ENCODE measurements at regions not wholly inside any gene's neighbourhood (a gene's known extent, or its start where the extent isn't known, plus 50 kb on each side); places are given as distances from the start of the nearest gene placed in this dataset.

DNA sequence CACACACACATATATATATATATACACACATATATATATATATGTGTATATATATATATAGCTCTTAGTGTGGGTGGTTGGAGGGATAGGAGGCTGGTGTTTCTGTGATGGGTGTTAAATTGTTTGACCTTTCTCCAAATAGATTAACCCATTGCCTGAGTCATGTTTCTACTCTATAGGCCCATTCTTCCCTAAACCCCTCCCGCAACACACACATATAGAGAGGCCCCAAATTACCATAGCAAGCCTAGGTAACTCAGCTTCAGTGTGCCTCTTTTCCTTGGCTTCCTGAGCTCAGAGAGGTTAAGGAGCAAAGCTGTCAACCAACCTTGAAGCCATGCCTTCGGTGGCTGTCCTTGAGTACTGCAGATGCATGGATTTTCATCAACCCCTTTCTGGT, 98.7 kb upstream of the ADO start:
- H3K27ac Mint-ChIP-seq: no peak overlapping the region
- H3K9me3 Mint-ChIP-seq: peaks cover 17% of the 10 kb centered on the region
- POLR2A ChIA-PET: no interaction called here
- H3K27me3 Mint-ChIP-seq: no peaks in the 10 kb centered on the region
- no peaks in the 10 kb centered on the region for H3K4me1 Mint-ChIP-seq
- CTCF ChIA-PET: no interaction called here
- peaks cover 3% of the 10 kb centered on the region for H3K36me3 Mint-ChIP-seq (ENCODE audit: low read depth)
- no peak for DNase-seq
- H3K4me3 Mint-ChIP-seq: no peak overlapping the region

- DNase-seq: no peak
- POLR2A ChIA-PET: no interaction called here
- peaks cover 12% of the 10 kb centered on the region for H3K9me3 Mint-ChIP-seq
- no peak overlapping the region for H3K4me3 Mint-ChIP-seq
- no peaks in the 10 kb centered on the region for H3K27me3 Mint-ChIP-seq
- peaks cover 3% of the 10 kb centered on the region for H3K36me3 Mint-ChIP-seq (ENCODE audit: low read depth)
- no peak overlapping the region for H3K27ac Mint-ChIP-seq
- no peaks in the 10 kb centered on the region for H3K4me1 Mint-ChIP-seq
- CTCF ChIA-PET: no interaction called here
Observed at GRCh38 chr10:62707810-62708209, 96.7 kb upstream of the ADO start.

GRCh38 chr10:62708569-62708968, 96.0 kb upstream of the ADO start:
- no peak for DNase-seq
- H3K4me3 Mint-ChIP-seq: no peak overlapping the region
- POLR2A ChIA-PET: no interaction called here
- H3K27me3 Mint-ChIP-seq: no peaks in the 10 kb centered on the region
- H3K4me1 Mint-ChIP-seq: no peaks in the 10 kb centered on the region
- peaks cover 10% of the 10 kb centered on the region for H3K9me3 Mint-ChIP-seq
- H3K27ac Mint-ChIP-seq: no peak overlapping the region
- CTCF ChIA-PET: no interaction called here
- peaks cover 3% of the 10 kb centered on the region for H3K36me3 Mint-ChIP-seq (ENCODE audit: low read depth)

GRCh38 chr10:62709200-62709599, 95.3 kb upstream of the ADO start:
- ChIA-PET POLR2A (no interaction called here), CTCF (no interaction called here)
- no peak overlapping the region for H3K4me3 Mint-ChIP-seq
- H3K4me1 Mint-ChIP-seq: no peaks in the 10 kb centered on the region
- H3K36me3 Mint-ChIP-seq (ENCODE audit: low read depth): peaks cover under 1% of the 10 kb centered on the region
- peaks cover 7% of the 10 kb centered on the region for H3K9me3 Mint-ChIP-seq
- H3K27me3 Mint-ChIP-seq: peaks cover 3% of the 10 kb centered on the region
- H3K27ac Mint-ChIP-seq: no peak overlapping the region
- DNase-seq: no peak

- Mint-ChIP-seq H3K4me1 (peaks cover 5% of the 10 kb centered on the region), H3K27ac (no peak overlapping the region)
- CTCF ChIA-PET: no interaction called here
Observed at GRCh38 chr10:62710182-62710581, 94.3 kb upstream of the ADO start.

DNA sequence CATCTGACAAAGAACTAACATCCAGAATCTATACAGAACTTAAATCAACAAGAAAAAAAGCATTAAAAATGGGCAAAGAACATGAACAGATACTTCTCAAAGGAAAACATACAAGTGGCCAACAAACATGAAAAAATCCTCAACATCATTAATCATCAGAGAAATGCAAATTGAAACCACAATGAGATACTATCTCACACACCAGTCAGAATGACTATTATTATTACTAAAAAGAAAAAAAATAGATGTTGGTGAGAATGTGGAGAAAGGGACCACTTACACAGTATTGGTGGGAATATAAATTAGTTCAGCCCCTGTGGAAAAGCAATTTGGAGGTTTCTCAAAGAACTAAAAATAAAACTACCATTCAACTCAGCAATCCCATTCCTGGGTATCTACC, 89.1 kb upstream of the ADO start:
- H3K27me3 Mint-ChIP-seq: peaks cover 6% of the 10 kb centered on the region
- H3K4me3 Mint-ChIP-seq: no peak overlapping the region
- CTCF ChIA-PET: no interaction called here
- H3K9me3 Mint-ChIP-seq: peaks cover 4% of the 10 kb centered on the region
- H3K4me1 Mint-ChIP-seq: peaks cover 7% of the 10 kb centered on the region
- no peak for DNase-seq
- POLR2A ChIA-PET: no interaction called here
- no peaks in the 10 kb centered on the region for H3K36me3 Mint-ChIP-seq (ENCODE audit: low read depth)
- no peak overlapping the region for H3K27ac Mint-ChIP-seq

More at GRCh38 chr10:62710182-62710581, 94.3 kb upstream of the ADO start:
- Mint-ChIP-seq H3K36me3 (ENCODE audit: low read depth) (no peaks in the 10 kb centered on the region), H3K9me3 (peaks cover 4% of the 10 kb centered on the region), H3K4me3 (no peak overlapping the region), H3K27me3 (peaks cover 5% of the 10 kb centered on the region)
- POLR2A ChIA-PET: no interaction called here
- no peak for DNase-seq

DNA sequence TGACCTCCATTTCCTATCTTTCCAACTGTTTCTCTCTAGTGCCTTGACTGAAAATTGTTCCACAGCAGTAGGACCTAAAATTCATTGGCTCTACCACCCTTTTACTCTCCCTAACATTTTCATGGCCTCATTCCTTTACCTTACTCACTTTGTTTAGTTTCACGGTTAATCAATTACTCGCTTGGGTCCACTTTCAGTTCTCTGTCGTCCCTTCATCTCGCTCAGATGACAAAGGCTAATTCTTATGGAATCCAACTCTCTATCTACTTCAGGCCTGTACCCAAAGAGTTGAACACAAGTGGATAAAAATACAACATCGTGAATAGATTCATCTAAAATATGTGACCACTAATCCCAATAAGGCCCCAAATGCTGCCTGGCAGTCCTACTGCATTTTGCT, 85.9 kb upstream of the ADO start:
- Mint-ChIP-seq H3K27me3 (peaks cover 6% of the 10 kb centered on the region), H3K4me1 (peaks cover 7% of the 10 kb centered on the region), H3K9me3 (no peaks in the 10 kb centered on the region), H3K4me3 (no peak overlapping the region), H3K27ac (no peak overlapping the region), H3K36me3 (ENCODE audit: low read depth) (no peaks in the 10 kb centered on the region)
- DNase-seq: no peak
- CTCF ChIA-PET: no interaction called here
- POLR2A ChIA-PET: no interaction called here

DNA sequence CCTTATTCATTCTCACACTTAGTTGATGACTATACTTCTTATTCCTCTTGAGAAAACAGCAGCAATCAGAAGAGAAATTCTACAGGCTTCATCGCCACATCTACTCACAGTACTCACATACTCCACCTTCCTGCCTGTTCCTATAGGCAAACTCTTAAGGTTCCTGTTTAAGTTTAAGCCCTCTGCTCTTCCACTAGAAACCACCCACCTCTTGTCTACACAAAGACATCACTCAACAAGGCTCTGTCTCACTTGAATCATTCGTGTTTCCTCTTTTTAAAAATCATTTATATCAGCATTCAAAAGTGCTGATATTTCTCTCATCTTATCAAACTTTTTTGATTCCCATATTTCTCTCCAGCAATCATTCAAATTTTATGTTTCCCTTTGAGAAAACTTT, 85.5 kb upstream of the ADO start:
- DNase-seq: no peak
- H3K4me1 Mint-ChIP-seq: peaks cover 7% of the 10 kb centered on the region
- no peaks in the 10 kb centered on the region for H3K36me3 Mint-ChIP-seq (ENCODE audit: low read depth)
- H3K27ac Mint-ChIP-seq: no peak overlapping the region
- ChIA-PET CTCF (no interaction called here), POLR2A (no interaction called here)
- H3K4me3 Mint-ChIP-seq: no peak overlapping the region
- no peaks in the 10 kb centered on the region for H3K9me3 Mint-ChIP-seq
- peaks cover 4% of the 10 kb centered on the region for H3K27me3 Mint-ChIP-seq

DNA sequence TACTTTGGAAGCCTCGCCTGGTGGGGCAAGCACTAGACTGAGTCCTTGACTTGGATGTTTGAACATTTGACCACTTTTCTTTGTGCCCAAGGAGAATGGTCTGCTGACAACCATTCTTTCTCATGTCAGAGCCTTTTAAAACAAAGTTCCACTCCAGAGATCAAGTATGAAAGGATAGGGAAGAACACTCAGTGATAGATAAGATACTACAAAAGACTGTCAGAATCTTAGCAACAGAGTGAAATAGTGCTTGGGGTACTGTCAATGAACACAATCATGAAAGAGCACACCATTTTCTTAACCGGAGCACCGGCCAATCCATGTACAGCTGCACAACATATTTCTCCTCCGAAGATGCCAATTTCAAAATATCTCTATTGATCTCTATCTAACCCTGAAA, 82.8 kb upstream of the ADO start:
- CTCF ChIA-PET: no interaction called here
- Mint-ChIP-seq H3K4me1 (peaks cover 9% of the 10 kb centered on the region), H3K4me3 (no peak overlapping the region), H3K9me3 (no peaks in the 10 kb centered on the region), H3K27me3 (peaks cover 10% of the 10 kb centered on the region), H3K36me3 (ENCODE audit: low read depth) (no peaks in the 10 kb centered on the region), H3K27ac (no peak overlapping the region)
- no peak for DNase-seq
- POLR2A ChIA-PET: no interaction called here

DNA sequence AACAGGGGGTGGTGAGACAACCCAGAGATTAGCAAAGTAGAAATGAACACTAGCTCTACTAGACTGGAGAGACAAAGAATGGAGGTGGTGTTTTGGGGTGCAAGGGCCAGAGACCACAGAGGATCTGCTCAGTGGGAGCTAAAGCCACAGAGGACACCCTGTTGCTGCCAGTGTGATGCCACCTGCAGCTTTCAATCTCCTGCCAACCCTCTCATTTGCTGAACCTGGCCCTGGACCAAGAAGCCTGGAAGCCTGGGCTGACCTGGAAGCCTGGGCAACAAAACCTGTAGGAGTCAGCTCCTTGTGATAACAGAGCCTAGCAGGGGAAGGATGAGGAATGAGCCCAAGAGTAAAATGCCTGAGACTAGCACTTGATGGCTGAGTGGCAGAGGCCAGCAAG, 81.1 kb upstream of the ADO start:
- POLR2A ChIA-PET: no interaction called here
- CTCF ChIA-PET: no interaction called here
- Mint-ChIP-seq H3K27ac (no peak overlapping the region), H3K4me3 (no peak overlapping the region), H3K9me3 (peaks cover 2% of the 10 kb centered on the region), H3K36me3 (ENCODE audit: low read depth) (no peaks in the 10 kb centered on the region), H3K27me3 (peaks cover 13% of the 10 kb centered on the region), H3K4me1 (peaks cover 16% of the 10 kb centered on the region)
- DNase-seq: no peak

DNA sequence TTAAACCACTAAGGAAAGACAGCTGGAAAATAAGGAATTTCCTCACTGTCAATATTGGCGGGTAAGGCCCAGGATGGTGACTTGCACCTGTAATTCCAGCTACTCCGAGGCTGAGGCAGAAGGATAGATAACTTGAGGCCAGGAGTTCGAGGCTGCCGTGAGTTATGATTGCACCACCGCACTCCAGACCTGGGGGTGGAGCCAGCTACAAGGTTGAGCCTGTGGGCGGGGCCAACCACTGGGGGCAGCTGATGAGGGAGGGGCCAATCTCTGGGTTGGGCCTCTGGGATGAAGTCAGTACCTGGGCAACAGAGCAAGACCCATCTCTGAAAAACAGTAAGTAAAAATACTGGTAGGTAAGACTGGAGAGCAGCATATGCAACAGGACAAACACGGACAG, 80.1 kb upstream of the ADO start:
- peaks cover 16% of the 10 kb centered on the region for H3K27me3 Mint-ChIP-seq
- ChIA-PET CTCF (no interaction called here), POLR2A (interaction anchor here (0.6 to 1.2 kb wide), 3 partner anchors 9 to 92 kb away, joined by 3 to 4 read pairs (median 3); partner anchors contain the start of gene EGR2)
- H3K4me3 Mint-ChIP-seq: no peak overlapping the region
- H3K36me3 Mint-ChIP-seq (ENCODE audit: low read depth): no peaks in the 10 kb centered on the region
- DNase-seq: no peak
- H3K4me1 Mint-ChIP-seq: peaks cover 24% of the 10 kb centered on the region
- H3K27ac Mint-ChIP-seq: no peak overlapping the region
- H3K9me3 Mint-ChIP-seq: peaks cover 2% of the 10 kb centered on the region

GRCh38 chr10:62726142-62726541, 78.4 kb upstream of the ADO start:
- no peak overlapping the region for H3K27ac Mint-ChIP-seq
- H3K4me1 Mint-ChIP-seq: peaks cover 24% of the 10 kb centered on the region
- ChIA-PET POLR2A (no interaction called here), CTCF (no interaction called here)
- no peak overlapping the region for H3K4me3 Mint-ChIP-seq
- DNase-seq: no peak
- H3K9me3 Mint-ChIP-seq: peaks cover 2% of the 10 kb centered on the region
- no peaks in the 10 kb centered on the region for H3K36me3 Mint-ChIP-seq (ENCODE audit: low read depth)
- peaks cover 21% of the 10 kb centered on the region for H3K27me3 Mint-ChIP-seq

GRCh38 chr10:62726638-62727037, 77.9 kb upstream of the ADO start:
- H3K4me3 Mint-ChIP-seq: no peak overlapping the region

DNA sequence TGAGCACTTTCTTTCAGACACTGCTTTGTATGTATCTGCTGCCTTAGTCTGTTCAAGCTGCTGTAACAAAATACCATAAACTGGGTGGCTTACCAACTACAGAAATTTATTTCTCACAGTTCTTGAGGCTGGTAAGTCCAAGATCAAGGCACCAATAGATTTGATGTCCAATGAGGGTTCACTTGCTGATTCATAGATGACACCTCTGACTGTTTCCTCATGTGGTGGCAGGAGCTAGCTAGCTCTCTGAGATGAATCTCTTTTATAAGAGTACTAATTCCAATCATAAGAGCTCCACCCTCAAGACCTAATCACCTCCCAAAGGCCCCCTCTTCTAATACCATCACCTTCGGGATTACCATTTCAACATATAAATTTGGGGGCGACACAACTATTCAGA, 76.6 kb upstream of the ADO start:
- Mint-ChIP-seq H3K27me3 (peaks cover 37% of the 10 kb centered on the region), H3K4me3 (no peak overlapping the region)

More at GRCh38 chr10:62726638-62727037, 77.9 kb upstream of the ADO start:
- no peak for DNase-seq
- Mint-ChIP-seq H3K4me1 (peaks cover 27% of the 10 kb centered on the region), H3K36me3 (ENCODE audit: low read depth) (no peaks in the 10 kb centered on the region), H3K27ac (no peak overlapping the region), H3K27me3 (peaks cover 26% of the 10 kb centered on the region), H3K9me3 (peaks cover 2% of the 10 kb centered on the region)
- POLR2A ChIA-PET: no interaction called here
- CTCF ChIA-PET: no interaction called here

More for the DNA sequence above, 76.6 kb upstream of the ADO start:
- CTCF ChIA-PET: interaction anchor here (1.1 kb wide), 1 partner anchor 91 kb away, joined by 3 read pairs; no protein-coding TSS in a partner anchor
- DNase-seq: no peak
- Mint-ChIP-seq H3K9me3 (peaks cover 2% of the 10 kb centered on the region), H3K4me1 (peaks cover 27% of the 10 kb centered on the region), H3K36me3 (ENCODE audit: low read depth) (no peaks in the 10 kb centered on the region), H3K27ac (no peak overlapping the region)
- POLR2A ChIA-PET: interaction anchor here (1.0 kb wide), 1 partner anchor 89 kb away, joined by 4 read pairs; no protein-coding TSS in a partner anchor

Data from activated CD4-positive, alpha-beta memory T cell treated with anti-CD3 and anti-CD28 coated beads, Interleukin-2, amount 10 ng/mL, durations not matched to agents 7 days and 5 days (primary cell).